NCI-H510A treated with DMSO at 0.1 percent for 48 hours (cell line): ENCODE measurements at regions not wholly inside any gene's neighbourhood (a gene's known extent, or its start where the extent isn't known, plus 50 kb on each side); places are given as distances from the start of the nearest gene placed in this dataset.

ENCODE experiments used
- DNase-seq: peaks from one replicate; lab custom pipeline; 2025; lab: John Stamatoyannopoulos, UW

- no peak for DNase-seq
Measured at GRCh38 chr3:124178531-124178930, 186.6 kb upstream of the ROPN1 start.

GRCh38 chr3:124200407-124200806 lies 208.5 kb upstream of the ROPN1 start:
- DNase-seq: no peak

- no peak for DNase-seq
Measured at GRCh38 chr3:124201226-124201625, 209.3 kb upstream of the ROPN1 start.

- peak; percentile 32 for DNase-seq
Measured at GRCh38 chr3:124201786-124202185, 209.9 kb upstream of the ROPN1 start.

GRCh38 chr3:124202754-124203153 lies 210.8 kb upstream of the ROPN1 start:
- no peak for DNase-seq

- DNase-seq: no peak
Measured at GRCh38 chr3:124203292-124203691, 211.4 kb upstream of the ROPN1 start.

- DNase-seq: no peak
Measured at GRCh38 chr3:124206225-124207055, 214.5 kb upstream of the ROPN1 start.

GRCh38 chr3:124207077-124207476 lies 215.2 kb upstream of the ROPN1 start:
- no peak for DNase-seq

GRCh38 chr3:124207873-124208485 lies 216.1 kb upstream of the ROPN1 start:
- no peak for DNase-seq

GRCh38 chr3:124209426-124209825 lies 217.5 kb upstream of the ROPN1 start:
- no peak for DNase-seq

- DNase-seq: no peak
Measured at GRCh38 chr3:124210899-124211298, 219.0 kb upstream of the ROPN1 start.

- DNase-seq: no peak
Measured at GRCh38 chr3:124213641-124214040, 221.7 kb upstream of the ROPN1 start.

GRCh38 chr3:124217542-124217941 lies 225.6 kb upstream of the ROPN1 start:
- DNase-seq: no peak

GRCh38 chr3:124221422-124221821 lies 229.5 kb upstream of the ROPN1 start:
- DNase-seq: peak; percentile 72

- no peak for DNase-seq
Measured at GRCh38 chr3:124223853-124224252, 231.9 kb upstream of the ROPN1 start.

GRCh38 chr3:124227150-124227630 lies 235.3 kb upstream of the ROPN1 start:
- no peak for DNase-seq

- DNase-seq: no peak
Measured at GRCh38 chr3:124229420-124229819, 237.5 kb upstream of the ROPN1 start.

GRCh38 chr3:124229836-124230235 lies 237.9 kb upstream of the ROPN1 start:
- no peak for DNase-seq

GRCh38 chr3:124230432-124230831 lies 238.5 kb upstream of the ROPN1 start:
- DNase-seq: no peak

- DNase-seq: no peak
Measured at GRCh38 chr3:124230998-124231397, 239.1 kb upstream of the ROPN1 start.

- no peak for DNase-seq
Measured at GRCh38 chr3:124234852-124235252, 242.9 kb upstream of the ROPN1 start.

GRCh38 chr3:124235446-124235845 lies 243.5 kb upstream of the ROPN1 start:
- no peak for DNase-seq

GRCh38 chr3:124243177-124243859 lies 251.4 kb upstream of the ROPN1 start:
- DNase-seq: no peak
